ENCODE measurements at regions not wholly inside any gene's neighbourhood (a gene's known extent, or its start where the extent isn't known, plus 50 kb on each side); places are given as distances from the start of the nearest gene placed in this dataset.

DNA sequence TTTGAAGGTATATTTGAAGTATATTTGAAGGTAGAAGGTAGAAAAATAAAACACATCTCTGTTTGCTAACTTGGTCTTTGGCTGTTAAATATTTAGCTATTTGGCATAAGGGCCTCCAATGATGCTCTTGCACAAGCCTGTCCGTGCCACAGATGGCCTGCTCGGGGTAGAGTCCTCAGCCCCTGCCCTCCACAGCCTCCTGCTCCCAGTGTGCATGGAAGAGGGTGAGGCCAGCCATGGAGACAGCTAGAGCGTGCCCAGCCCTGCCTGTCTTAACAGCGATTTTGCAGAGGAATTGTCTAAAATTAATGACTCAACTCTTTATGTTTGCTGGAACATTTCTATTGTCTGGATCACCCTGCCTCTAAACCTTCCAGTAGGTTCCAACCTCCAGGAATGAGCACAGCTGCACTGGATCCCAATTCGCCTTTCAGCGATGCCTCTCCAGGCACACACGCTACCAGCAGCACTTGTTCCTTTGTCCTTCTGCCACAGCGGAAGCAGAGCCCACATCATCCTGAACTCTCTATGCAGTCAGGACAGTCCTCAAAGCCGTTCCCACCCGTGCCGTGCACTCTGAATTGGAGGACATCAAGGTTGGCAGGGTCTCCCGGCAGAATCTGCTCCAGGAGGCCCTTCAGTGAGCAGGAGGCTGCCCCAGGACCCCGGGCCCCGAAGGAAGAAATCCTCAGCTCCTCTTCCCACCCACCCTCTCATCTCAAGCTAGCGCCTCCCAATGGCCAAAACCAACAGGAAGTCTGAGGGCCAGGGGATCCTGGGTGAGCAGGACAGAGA is 254.0 kb upstream of the IRX1 start (continued):
- no peak for TF ChIP-seq EP300 (IDR thresholded peaks at IDR 0.05; ENCODE audit: borderline replicate concordance in 1 of 2, low read depth in 2 of 2, low read length in 2 of 2)
- TF ChIP-seq BCL11A (IDR thresholded peaks at IDR 0.05; ENCODE audit: low read depth in 2 of 2, low read length in 2 of 2) = no peak
- TF ChIP-seq CHD2 (IDR thresholded peaks at IDR 0.05; ENCODE audit: low read length) = no peak
